Mesendoderm (in vitro differentiated cells): ENCODE measurements at regions not wholly inside any gene's neighbourhood (a gene's known extent, or its start where the extent isn't known, plus 50 kb on each side); places are given as distances from the start of the nearest gene placed in this dataset.

ENCODE experiments used
- DNase-seq: peaks from one replicate; pipeline ENCODE4 v3.0.0; 2013
- H2AK5ac ChIP-seq: 2 replicates; pipeline ENCODE4 v1.6.1; 2013; ENCODE audit warnings: low read length, inconsistent platforms
- H2BK120ac ChIP-seq: 2 replicates; pipeline ENCODE4 v1.6.1; 2013; ENCODE audit warnings: low read depth, mild to moderate bottlenecking, low read length, moderate library complexity, mixed read lengths
- H2BK15ac ChIP-seq: replicated peaks from 2 replicates; pipeline ENCODE4 v1.6.1; 2013; ENCODE audit warnings: low read depth, mild to moderate bottlenecking, moderate library complexity
- H2BK5ac ChIP-seq: 2 replicates; pipeline ENCODE4 v1.6.1; 2013; ENCODE audit warnings: low read length, inconsistent platforms
- H3K18ac ChIP-seq: 2 replicates; pipeline ENCODE4 v1.6.1; 2013; ENCODE audit warnings: mild to moderate bottlenecking, low read length, mixed read lengths
- H3K23ac ChIP-seq: one replicate; pipeline ENCODE4 v1.6.1; 2013; ENCODE audit warnings: low read length
- H3K27ac ChIP-seq: 2 replicates; pipeline ENCODE4 v1.5.1; 2013; ENCODE audit warnings: low read depth, mild to moderate bottlenecking, inconsistent platforms, low read length, moderate library complexity
- H3K27me3 ChIP-seq: 2 replicates; pipeline ENCODE4 v1.6.1; 2013; ENCODE audit warnings: low read length, control low read depth, mild to moderate bottlenecking, inconsistent platforms; ENCODE audit not compliant: insufficient read depth, poor library complexity
- H3K36me3 ChIP-seq: 2 replicates; pipeline ENCODE4 v1.6.1; 2013; ENCODE audit warnings: low read length, inconsistent platforms; ENCODE audit not compliant: control insufficient read depth, insufficient read depth
- H3K4ac ChIP-seq: one replicate; pipeline ENCODE4 v1.6.1; 2013; ENCODE audit warnings: low read depth, mild to moderate bottlenecking, low read length, moderate library complexity
- H3K4me1 ChIP-seq: 2 replicates; pipeline ENCODE4 v1.6.1; 2013; ENCODE audit warnings: low read depth, low read length, inconsistent platforms; ENCODE audit not compliant: control insufficient read depth
- H3K4me2 ChIP-seq: 2 replicates; pipeline ENCODE4 v1.6.1; 2013; ENCODE audit warnings: low read length
- H3K4me3 ChIP-seq: 2 replicates; pipeline ENCODE4 v1.5.1; 2013; ENCODE audit warnings: mild to moderate bottlenecking, low read length
- H3K56ac ChIP-seq: one replicate; pipeline ENCODE4 v1.6.1; 2013; ENCODE audit warnings: low read length
- H3K79me1 ChIP-seq: 2 replicates; pipeline ENCODE4 v1.6.1; 2013; ENCODE audit warnings: low read length, inconsistent platforms
- H3K79me2 ChIP-seq: 2 replicates; pipeline ENCODE4 v1.6.1; 2013; ENCODE audit warnings: mild to moderate bottlenecking, low read length; ENCODE audit not compliant: control insufficient read depth, insufficient read depth
- H3K9ac ChIP-seq: 2 replicates; pipeline ENCODE4 v1.6.1; 2013; ENCODE audit warnings: low read length, inconsistent platforms
- H4K5ac ChIP-seq: one replicate; pipeline ENCODE4 v1.6.1; 2013; ENCODE audit warnings: low read length
- H4K8ac ChIP-seq: one replicate; pipeline ENCODE4 v1.6.1; 2013; ENCODE audit warnings: low read depth, mild to moderate bottlenecking, control low read depth, low read length, moderate library complexity
- WGBS: extraction: QIAGEN DNeasy Blood & Tissue Kit; methylation state at CpG from one replicate; pipeline ENCODE4 v1.1.7; 2013; ENCODE audit warnings: low lambda C conversion rate, missing lambda C conversion rate; ENCODE audit not compliant: insufficient coverage; ENCODE audit errors: extremely low coverage; 5-methylcytosine and 5-hydroxymethylcytosine counted together

DNA sequence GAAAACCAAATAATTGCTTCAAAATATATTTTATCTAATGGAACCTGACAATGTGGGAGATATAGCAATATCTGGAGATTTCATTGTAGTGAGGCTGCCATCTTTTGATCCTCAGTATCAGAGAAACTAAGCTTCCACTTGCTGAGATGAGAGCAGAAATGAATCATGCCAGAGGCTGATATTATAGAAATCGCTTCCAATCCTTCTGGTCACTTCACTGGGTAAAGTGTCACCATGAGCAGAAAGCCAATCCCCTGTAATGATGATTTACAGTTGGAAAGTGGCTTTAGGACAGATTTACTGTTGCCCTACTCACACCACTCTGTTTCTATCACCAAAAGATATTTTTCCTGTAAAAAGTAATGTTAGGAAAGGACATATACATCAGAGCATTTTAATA lies 365.0 kb upstream of the VRK2 start:
- Histone ChIP-seq H4K5ac (no peak overlapping the region), H3K18ac (no peak overlapping the region), H3K79me1 (no peaks in the 10 kb centered on the region), H3K9ac (no peak overlapping the region), H3K4me3 (no peak overlapping the region), H3K27me3 (no peaks in the 10 kb centered on the region), H3K4me2 (no peak overlapping the region), H3K56ac (no peak overlapping the region), H3K23ac (no peak overlapping the region), H3K4ac (no peak overlapping the region), H4K8ac (no peak overlapping the region), H3K79me2 (no peaks in the 10 kb centered on the region), H3K36me3 (no peaks in the 10 kb centered on the region), H2BK5ac (no peak overlapping the region), H2BK120ac (no peak overlapping the region), H2BK15ac (no peak overlapping the region), H3K4me1 (no peaks in the 10 kb centered on the region), H2AK5ac (no peak overlapping the region), H3K27ac (no peak overlapping the region)
- DNase-seq: no peak
- WGBS: no CpG with 5 or more reads among the region's 1 CpG

DNA sequence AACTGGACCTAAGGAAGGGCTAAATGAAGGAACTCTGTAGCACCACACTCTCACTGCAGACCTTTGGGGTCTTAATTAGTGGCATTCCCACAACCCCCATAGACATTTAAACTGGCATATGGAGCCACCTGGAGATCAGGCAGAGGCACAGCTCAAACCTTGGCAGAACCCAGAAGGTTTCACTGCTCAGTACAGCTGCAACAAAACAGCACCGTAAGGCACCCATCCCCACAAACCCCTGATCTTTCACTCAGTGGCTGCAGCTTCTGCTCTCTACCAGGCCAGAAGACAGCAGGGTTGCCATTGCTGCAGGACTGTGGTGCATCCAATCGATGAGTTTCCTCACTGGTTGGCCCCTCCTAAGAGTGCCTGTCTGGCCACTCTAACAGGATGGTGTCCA lies 361.6 kb upstream of the VRK2 start:
- no peaks in the 10 kb centered on the region for H3K79me2 ChIP-seq
- no peak overlapping the region for H3K4ac ChIP-seq
- no peaks in the 10 kb centered on the region for H3K27me3 ChIP-seq
- no peak overlapping the region for H4K5ac ChIP-seq
- H3K27ac ChIP-seq: no peak overlapping the region
- H2BK15ac ChIP-seq: no peak overlapping the region
- no peak overlapping the region for H2AK5ac ChIP-seq
- H3K79me1 ChIP-seq: no peaks in the 10 kb centered on the region
- no peak overlapping the region for H3K4me2 ChIP-seq
- no peak for DNase-seq
- WGBS: no CpG with 5 or more reads among the region's 2 CpGs
- H3K56ac ChIP-seq: no peak overlapping the region
- H3K18ac ChIP-seq: no peak overlapping the region
- no peak overlapping the region for H4K8ac ChIP-seq
- H3K23ac ChIP-seq: no peak overlapping the region
- H2BK120ac ChIP-seq: no peak overlapping the region
- no peak overlapping the region for H3K4me3 ChIP-seq
- H2BK5ac ChIP-seq: no peak overlapping the region
- H3K36me3 ChIP-seq: no peaks in the 10 kb centered on the region
- H3K4me1 ChIP-seq: no peaks in the 10 kb centered on the region
- no peak overlapping the region for H3K9ac ChIP-seq

DNA sequence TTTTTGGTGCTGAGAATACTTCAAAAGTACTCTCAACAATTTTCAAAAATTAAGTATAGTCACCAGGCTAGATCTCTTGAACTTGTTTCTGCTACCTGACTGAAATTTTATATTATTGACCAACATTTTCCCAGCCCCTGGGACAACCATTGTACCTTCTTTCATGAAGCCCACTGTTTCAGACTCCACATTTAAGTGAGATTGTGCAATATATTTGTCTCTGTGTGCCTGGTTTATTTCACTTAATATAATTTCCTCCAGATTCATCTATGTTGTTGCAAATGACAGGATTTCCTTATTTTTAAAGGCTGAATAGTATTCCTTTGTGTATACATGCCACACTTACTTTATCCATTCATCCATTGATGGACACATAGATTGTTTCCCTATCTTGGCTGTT lies 354.2 kb upstream of the VRK2 start:
- Histone ChIP-seq H2AK5ac (no peak overlapping the region), H2BK15ac (no peak overlapping the region), H3K56ac (no peak overlapping the region), H3K4me2 (no peak overlapping the region), H3K4ac (no peak overlapping the region), H3K23ac (no peak overlapping the region), H4K5ac (no peak overlapping the region), H3K4me3 (no peak overlapping the region), H3K27me3 (no peaks in the 10 kb centered on the region), H3K79me2 (no peaks in the 10 kb centered on the region), H4K8ac (no peak overlapping the region), H2BK120ac (no peak overlapping the region), H3K79me1 (no peaks in the 10 kb centered on the region), H3K4me1 (no peaks in the 10 kb centered on the region), H3K18ac (no peak overlapping the region), H3K27ac (no peak overlapping the region), H2BK5ac (no peak overlapping the region), H3K36me3 (no peaks in the 10 kb centered on the region), H3K9ac (no peak overlapping the region)
- no peak for DNase-seq

DNA sequence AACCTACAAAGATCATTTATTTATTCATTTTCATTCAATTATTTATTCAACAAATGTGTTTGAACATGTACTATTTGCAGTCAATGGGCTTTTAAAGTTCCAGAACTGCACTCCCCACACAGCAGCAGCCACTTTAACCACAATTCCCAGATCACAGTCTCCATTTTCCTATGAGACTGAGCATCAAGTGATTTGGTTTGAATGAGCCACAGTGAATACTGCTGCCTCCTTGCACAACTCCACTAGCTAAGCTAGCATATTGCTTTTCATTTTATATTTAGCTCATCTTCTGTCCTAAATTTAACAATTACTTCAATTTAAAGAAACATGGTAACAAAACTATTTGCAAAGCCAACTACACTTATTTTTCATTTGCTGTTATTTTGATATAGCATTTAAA lies 353.4 kb upstream of the VRK2 start:
- no peaks in the 10 kb centered on the region for H3K36me3 ChIP-seq
- H2BK5ac ChIP-seq: no peak overlapping the region
- no peak overlapping the region for H3K18ac ChIP-seq
- H3K4me2 ChIP-seq: no peak overlapping the region
- H3K56ac ChIP-seq: no peak overlapping the region
- H4K5ac ChIP-seq: no peak overlapping the region
- H2BK120ac ChIP-seq: no peak overlapping the region
- H3K23ac ChIP-seq: no peak overlapping the region
- no peak for DNase-seq
- H3K79me1 ChIP-seq: no peaks in the 10 kb centered on the region
- no peak overlapping the region for H3K4ac ChIP-seq
- no peak overlapping the region for H4K8ac ChIP-seq
- no peaks in the 10 kb centered on the region for H3K4me1 ChIP-seq
- no peaks in the 10 kb centered on the region for H3K27me3 ChIP-seq
- H3K79me2 ChIP-seq: no peaks in the 10 kb centered on the region
- no peak overlapping the region for H3K27ac ChIP-seq
- H2AK5ac ChIP-seq: no peak overlapping the region
- H2BK15ac ChIP-seq: no peak overlapping the region
- H3K9ac ChIP-seq: no peak overlapping the region
- H3K4me3 ChIP-seq: no peak overlapping the region

DNA sequence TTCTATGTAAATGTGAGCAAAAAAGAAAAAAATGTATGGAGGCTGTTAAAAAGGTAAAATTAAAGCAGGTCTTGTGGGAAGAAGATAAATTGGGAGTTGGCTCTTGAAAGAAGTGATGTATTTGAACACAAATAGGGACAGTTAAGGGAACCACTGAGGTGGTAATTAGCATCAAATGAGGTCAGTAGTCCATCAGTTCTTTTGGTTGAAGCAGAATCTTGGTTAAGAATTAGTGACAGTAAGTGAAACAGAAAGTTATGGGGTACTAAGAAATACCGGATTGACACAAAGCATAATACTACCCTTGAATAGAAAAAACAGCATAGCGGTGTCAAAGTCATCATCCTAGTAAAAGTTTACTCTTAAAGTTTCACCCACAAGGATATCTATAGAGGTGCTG lies 352.6 kb upstream of the VRK2 start:
- Histone ChIP-seq H3K18ac (no peak overlapping the region), H4K8ac (no peak overlapping the region), H3K4me1 (no peaks in the 10 kb centered on the region), H3K56ac (no peak overlapping the region), H3K4ac (no peak overlapping the region), H4K5ac (no peak overlapping the region), H3K4me3 (no peak overlapping the region), H3K27me3 (no peaks in the 10 kb centered on the region), H3K9ac (no peak overlapping the region), H3K23ac (no peak overlapping the region), H2BK120ac (no peak overlapping the region), H3K27ac (no peak overlapping the region), H2BK5ac (no peak overlapping the region), H2AK5ac (no peak overlapping the region), H3K4me2 (no peak overlapping the region), H3K79me2 (no peaks in the 10 kb centered on the region), H3K36me3 (no peaks in the 10 kb centered on the region), H3K79me1 (no peaks in the 10 kb centered on the region), H2BK15ac (no peak overlapping the region)
- WGBS: no CpG with 5 or more reads among the region's 2 CpGs
- no peak for DNase-seq

DNA sequence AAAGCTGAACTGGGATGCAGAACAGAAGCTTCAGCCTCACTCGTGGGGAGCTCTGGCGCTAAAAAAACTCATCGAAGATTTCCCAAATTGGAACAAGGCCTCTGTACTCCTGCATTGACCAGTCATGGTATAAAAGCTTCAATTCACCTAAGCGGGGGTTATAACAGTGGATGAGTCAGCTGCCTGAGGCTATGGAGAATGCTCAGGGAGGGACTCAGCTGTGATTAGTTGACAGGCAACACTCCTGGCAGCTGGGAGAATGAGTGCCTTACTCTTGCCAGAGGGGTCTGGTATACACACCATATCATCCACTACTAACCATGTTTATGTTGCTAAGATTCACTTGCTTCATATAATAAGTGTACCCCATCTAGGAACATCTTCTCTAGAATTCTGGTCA lies 350.6 kb upstream of the VRK2 start:
- no peak overlapping the region for H2AK5ac ChIP-seq
- no peak overlapping the region for H3K4ac ChIP-seq
- no peak overlapping the region for H4K5ac ChIP-seq
- no peak overlapping the region for H3K4me3 ChIP-seq
- no peak overlapping the region for H3K23ac ChIP-seq
- no peak overlapping the region for H3K9ac ChIP-seq
- H2BK5ac ChIP-seq: no peak overlapping the region
- H2BK15ac ChIP-seq: no peak overlapping the region
- no peaks in the 10 kb centered on the region for H3K79me2 ChIP-seq
- H3K56ac ChIP-seq: no peak overlapping the region
- H3K36me3 ChIP-seq: no peaks in the 10 kb centered on the region
- H3K79me1 ChIP-seq: no peaks in the 10 kb centered on the region
- H3K18ac ChIP-seq: peak overlapping the region; percentile 31
- WGBS: no CpG with 5 or more reads among the region's 4 CpGs
- no peak overlapping the region for H3K4me2 ChIP-seq
- H2BK120ac ChIP-seq: no peak overlapping the region
- no peaks in the 10 kb centered on the region for H3K27me3 ChIP-seq
- peak; percentile 92 for DNase-seq
- H3K4me1 ChIP-seq: no peaks in the 10 kb centered on the region
- H4K8ac ChIP-seq: no peak overlapping the region
- no peak overlapping the region for H3K27ac ChIP-seq
